MM.1S (cell line): ENCODE measurements at regions not wholly inside any gene's neighbourhood (a gene's known extent, or its start where the extent isn't known, plus 50 kb on each side); places are given as distances from the start of the nearest gene placed in this dataset.

Experiments used
- DNase-seq: peaks from one replicate; pipeline ENCODE4 v3.0.0-alpha.2; 2015
- H2AFZ ChIP-seq: fragments of 300-600 bp; sonication (generic); 2 replicates; pipeline ENCODE4 v1.6.0; 2016; ENCODE audit warnings: antibody characterized with exemption, low read length
- H3F3A ChIP-seq: fragments of 300-600 bp; sonication (generic); 2 replicates; pipeline ENCODE4 v1.6.1; 2016; ENCODE audit warnings: mild to moderate bottlenecking, antibody characterized with exemption, low read length, moderate library complexity, mixed read lengths; ENCODE audit not compliant: insufficient read depth
- H3K27ac ChIP-seq: fragments of 300-600 bp; sonication (generic); 2 replicates; pipeline ENCODE4 v1.5.1; 2016; ENCODE audit warnings: mild to moderate bottlenecking, low read length
- H3K27me3 ChIP-seq: fragments of 300-600 bp; sonication (generic); replicated peaks from 2 replicates; pipeline ENCODE4 v1.6.0; 2016; ENCODE audit warnings: low read length; ENCODE audit not compliant: insufficient read depth
- H3K36me3 ChIP-seq: fragments of 300-600 bp; sonication (generic); replicated peaks from 2 replicates; pipeline ENCODE4 v1.6.1; 2016; ENCODE audit warnings: mild to moderate bottlenecking, low read length, mixed read lengths; ENCODE audit not compliant: insufficient read depth
- H3K4me1 ChIP-seq: fragments of 300-600 bp; sonication (generic); 2 replicates; pipeline ENCODE4 v1.6.1; 2016; ENCODE audit warnings: low read length, mixed read lengths
- H3K4me2 ChIP-seq: fragments of 300-600 bp; sonication (generic); 2 replicates; pipeline ENCODE4 v1.6.0; 2016; ENCODE audit warnings: low read depth, low read length
- H3K4me3 ChIP-seq: fragments of 300-600 bp; sonication (generic); 2 replicates; pipeline ENCODE4 v1.5.1; 2016; ENCODE audit warnings: low read length, mixed read lengths
- H3K79me2 ChIP-seq: fragments of 300-600 bp; sonication (generic); 2 replicates; pipeline ENCODE4 v1.6.1; 2016; ENCODE audit warnings: mixed run types, low read length, mixed read lengths
- H3K9ac ChIP-seq: fragments of 300-600 bp; sonication (generic); 2 replicates; pipeline ENCODE4 v1.6.1; 2016; ENCODE audit warnings: low read length, mixed read lengths
- H3K9me2 ChIP-seq: fragments of 300-600 bp; sonication (generic); replicated peaks from 2 replicates; pipeline ENCODE4 v1.6.1; 2016; ENCODE audit warnings: mild to moderate bottlenecking, low read length, mixed read lengths; ENCODE audit not compliant: insufficient read depth
- H3K9me3 ChIP-seq: fragments of 300-600 bp; sonication (generic); replicated peaks from 2 replicates; pipeline ENCODE4 v1.6.1; 2016; ENCODE audit warnings: mild to moderate bottlenecking, low read length, mixed read lengths; ENCODE audit not compliant: insufficient read depth
- H4K20me1 ChIP-seq: fragments of 300-600 bp; sonication (generic); 2 replicates; pipeline ENCODE4 v1.6.1; 2016; ENCODE audit warnings: mild to moderate bottlenecking, low read length, moderate library complexity, mixed read lengths; ENCODE audit not compliant: insufficient read depth
- EZH2 ChIP-seq: fragments of 300-600 bp; sonication (generic); optimal IDR thresholded peaks from 2 replicates; pipeline ENCODE3; 2017; ENCODE audit warnings: low read depth, mild to moderate bottlenecking, antibody characterized with exemption, low read length, mixed read lengths
- EZH2phosphoT487 ChIP-seq: fragments of 300-600 bp; sonication (generic); IDR thresholded peaks from 2 replicates; pipeline ENCODE4 v1.6.1; 2018; ENCODE audit warnings: antibody characterized with exemption, low read length
- TF ChIP-seq, protein P1 (sequence below): fragments of 300-600 bp; sonication (generic); IDR thresholded peaks from 2 replicates; pipeline ENCODE4 v1.5.1; 2016; ENCODE audit warnings: antibody characterized with exemption, low read length, mixed read lengths

DNA sequence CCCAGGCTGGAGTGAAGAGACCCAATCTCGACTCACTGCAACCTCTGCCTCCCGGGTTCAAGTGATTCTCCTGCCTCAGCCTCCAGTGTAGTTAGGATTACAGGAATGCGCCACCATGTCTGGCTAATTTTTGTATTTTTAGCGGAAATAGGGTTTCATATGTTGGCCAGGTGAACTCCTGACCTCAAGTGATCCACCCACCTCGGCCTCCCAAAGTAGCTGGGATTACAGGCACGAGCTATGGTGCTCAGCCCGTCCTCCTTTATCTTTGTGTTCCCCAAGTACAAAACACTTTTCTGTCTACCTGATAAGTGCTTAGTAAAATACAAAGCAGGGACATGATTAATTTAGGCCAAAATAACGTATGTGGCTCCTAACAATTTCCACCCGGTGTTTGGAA lies 91.2 kb upstream of the STK17B start:
- Histone ChIP-seq H3K27ac (peak overlapping the region; percentile 86), H3K4me2 (peak overlapping the region; percentile 79), H3K9ac (peak overlapping the region; percentile 60), H3K79me2 (no peaks in the 10 kb centered on the region), H3K4me3 (peak overlapping the region; percentile 33), H3K9me3 (no peaks in the 10 kb centered on the region), H4K20me1 (no peaks in the 10 kb centered on the region), H2AFZ (peak overlapping the region; percentile 44; the same call in 1 of the 2 replicates), H3K9me2 (no peaks in the 10 kb centered on the region), H3K27me3 (no peaks in the 10 kb centered on the region), H3F3A (peaks cover 29% of the 10 kb centered on the region), H3K36me3 (no peaks in the 10 kb centered on the region), H3K4me1 (peaks cover 25% of the 10 kb centered on the region)
- DNase-seq: peak; percentile 43
- TF ChIP-seq, protein P1, sequence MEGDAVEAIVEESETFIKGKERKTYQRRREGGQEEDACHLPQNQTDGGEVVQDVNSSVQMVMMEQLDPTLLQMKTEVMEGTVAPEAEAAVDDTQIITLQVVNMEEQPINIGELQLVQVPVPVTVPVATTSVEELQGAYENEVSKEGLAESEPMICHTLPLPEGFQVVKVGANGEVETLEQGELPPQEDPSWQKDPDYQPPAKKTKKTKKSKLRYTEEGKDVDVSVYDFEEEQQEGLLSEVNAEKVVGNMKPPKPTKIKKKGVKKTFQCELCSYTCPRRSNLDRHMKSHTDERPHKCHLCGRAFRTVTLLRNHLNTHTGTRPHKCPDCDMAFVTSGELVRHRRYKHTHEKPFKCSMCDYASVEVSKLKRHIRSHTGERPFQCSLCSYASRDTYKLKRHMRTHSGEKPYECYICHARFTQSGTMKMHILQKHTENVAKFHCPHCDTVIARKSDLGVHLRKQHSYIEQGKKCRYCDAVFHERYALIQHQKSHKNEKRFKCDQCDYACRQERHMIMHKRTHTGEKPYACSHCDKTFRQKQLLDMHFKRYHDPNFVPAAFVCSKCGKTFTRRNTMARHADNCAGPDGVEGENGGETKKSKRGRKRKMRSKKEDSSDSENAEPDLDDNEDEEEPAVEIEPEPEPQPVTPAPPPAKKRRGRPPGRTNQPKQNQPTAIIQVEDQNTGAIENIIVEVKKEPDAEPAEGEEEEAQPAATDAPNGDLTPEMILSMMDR: no peak
- no peak for TF ChIP-seq EZH2
- TF ChIP-seq EZH2phosphoT487: no peak

DNA sequence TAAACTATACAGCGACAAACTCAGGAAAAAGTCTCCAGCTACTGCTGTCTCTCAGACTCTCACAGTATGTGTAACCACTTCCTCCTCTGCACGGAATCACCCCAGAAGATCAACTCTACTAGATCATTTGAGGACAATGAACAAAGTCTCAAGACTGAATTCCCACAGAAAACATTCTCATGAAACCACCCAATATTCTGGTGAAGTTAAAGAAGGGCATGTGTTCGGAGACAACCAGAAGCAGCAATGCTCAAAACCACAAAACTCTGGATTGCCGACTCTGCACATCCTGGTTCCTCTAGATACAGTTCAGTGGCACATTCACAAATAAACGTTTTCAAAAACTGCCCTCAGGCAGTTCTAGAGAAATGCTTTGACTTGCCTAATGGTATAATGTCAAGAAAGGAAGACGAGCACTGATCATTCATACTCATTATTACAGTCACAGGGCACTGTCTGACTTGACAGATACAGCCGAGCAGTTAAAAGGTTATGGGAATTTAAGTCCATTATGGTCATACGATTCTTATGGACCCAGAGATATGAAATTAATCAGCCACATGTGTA lies 91.9 kb upstream of the STK17B start:
- no peaks in the 10 kb centered on the region for H3K36me3 ChIP-seq
- peaks cover 29% of the 10 kb centered on the region for H3F3A ChIP-seq
- peak overlapping the region; percentile 79 for H3K4me2 ChIP-seq

DNA sequence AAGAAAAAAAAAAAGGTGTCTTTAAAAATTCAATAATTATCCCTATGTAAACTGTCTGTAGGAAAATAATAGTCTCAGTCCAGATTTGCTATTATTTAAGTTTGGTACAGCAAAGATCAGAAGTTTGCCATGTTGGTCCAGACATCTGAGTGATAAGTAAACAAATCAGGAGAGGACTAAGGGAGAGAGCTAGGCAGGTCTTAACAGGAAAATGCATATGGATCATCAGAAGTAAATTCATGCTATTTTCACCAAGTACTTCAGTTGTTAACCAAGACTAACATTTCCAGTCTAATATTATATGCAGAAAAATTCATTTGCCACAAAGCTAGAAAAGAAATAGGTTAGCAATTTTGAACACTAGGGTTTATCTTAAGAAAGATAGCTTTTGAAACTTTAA lies 95.0 kb upstream of the STK17B start:
- no peaks in the 10 kb centered on the region for H3K27me3 ChIP-seq
- H3K27ac ChIP-seq: no peak overlapping the region
- H3K4me1 ChIP-seq: peaks cover 37% of the 10 kb centered on the region
- no peak for TF ChIP-seq EZH2
- TF ChIP-seq EZH2phosphoT487: no peak
- TF ChIP-seq, protein P1: no peak
- H3K9me3 ChIP-seq: no peaks in the 10 kb centered on the region
- no peaks in the 10 kb centered on the region for H4K20me1 ChIP-seq
- H3K9me2 ChIP-seq: no peaks in the 10 kb centered on the region
- peaks cover 29% of the 10 kb centered on the region for H3F3A ChIP-seq
- no peak overlapping the region for H3K4me2 ChIP-seq
- H3K4me3 ChIP-seq: no peak overlapping the region
- H3K79me2 ChIP-seq: no peaks in the 10 kb centered on the region
- no peaks in the 10 kb centered on the region for H3K36me3 ChIP-seq
- no peak overlapping the region for H3K9ac ChIP-seq
- H2AFZ ChIP-seq: no peak overlapping the region
- DNase-seq: no peak

More for the DNA sequence above, 91.9 kb upstream of the STK17B start:
- no peaks in the 10 kb centered on the region for H3K9me3 ChIP-seq
- H3K4me3 ChIP-seq: peak overlapping the region; percentile 33
- no peaks in the 10 kb centered on the region for H3K27me3 ChIP-seq
- no peaks in the 10 kb centered on the region for H3K9me2 ChIP-seq
- DNase-seq: peak; percentile 94
- H3K9ac ChIP-seq: peak overlapping the region; percentile 60
- H2AFZ ChIP-seq: peak overlapping the region; percentile 26; the same call in 1 of the 2 replicates
- H3K4me1 ChIP-seq: peaks cover 30% of the 10 kb centered on the region
- TF ChIP-seq EZH2phosphoT487: no peak
- H4K20me1 ChIP-seq: no peaks in the 10 kb centered on the region
- H3K27ac ChIP-seq: peak overlapping the region; percentile 86
- no peaks in the 10 kb centered on the region for H3K79me2 ChIP-seq

DNA sequence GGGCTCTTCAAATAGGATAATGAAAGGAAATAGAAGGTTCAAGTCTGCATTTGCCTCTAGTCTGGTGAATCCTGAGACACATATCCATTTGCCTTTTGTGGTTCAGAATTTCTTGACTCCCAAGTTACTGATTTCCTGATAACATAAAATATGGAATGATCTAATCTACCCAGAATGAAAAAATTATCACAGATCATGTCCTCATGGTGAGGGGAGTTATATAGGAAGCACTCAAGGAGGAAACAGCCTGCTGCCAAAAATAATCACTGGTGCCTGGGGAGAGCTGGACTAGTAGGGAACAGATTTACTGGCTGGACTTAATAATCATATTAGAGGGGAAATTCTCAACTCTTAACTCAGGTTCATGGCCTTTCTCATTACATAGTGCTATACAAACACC lies 95.5 kb upstream of the STK17B start:
- no peak overlapping the region for H2AFZ ChIP-seq
- no peak overlapping the region for H3K4me2 ChIP-seq
- no peaks in the 10 kb centered on the region for H3K27me3 ChIP-seq
- peaks cover 27% of the 10 kb centered on the region for H3F3A ChIP-seq
- H3K9me2 ChIP-seq: no peaks in the 10 kb centered on the region
- TF ChIP-seq EZH2phosphoT487 (no peak), EZH2 (no peak)
- TF ChIP-seq, protein P1: no peak
- DNase-seq: no peak
- H3K36me3 ChIP-seq: no peaks in the 10 kb centered on the region
- H3K4me3 ChIP-seq: no peak overlapping the region
- peaks cover 37% of the 10 kb centered on the region for H3K4me1 ChIP-seq
- no peak overlapping the region for H3K9ac ChIP-seq
- no peaks in the 10 kb centered on the region for H3K79me2 ChIP-seq
- H3K9me3 ChIP-seq: no peaks in the 10 kb centered on the region
- H3K27ac ChIP-seq: no peak overlapping the region
- no peaks in the 10 kb centered on the region for H4K20me1 ChIP-seq
